HG03025 (cell line): ENCODE measurements at regions not wholly inside any gene's neighbourhood (a gene's known extent, or its start where the extent isn't known, plus 50 kb on each side); places are given as distances from the start of the nearest gene placed in this dataset.

Experiments
- ATAC-seq: cut with Tn5 transposase; IDR thresholded peaks from one replicate; pipeline ENCODE4 v1.9.1; 2021; ENCODE audit warnings: mild to moderate bottlenecking, moderate library complexity; ENCODE audit not compliant: unreplicated experiment, low FRiP score

DNA sequence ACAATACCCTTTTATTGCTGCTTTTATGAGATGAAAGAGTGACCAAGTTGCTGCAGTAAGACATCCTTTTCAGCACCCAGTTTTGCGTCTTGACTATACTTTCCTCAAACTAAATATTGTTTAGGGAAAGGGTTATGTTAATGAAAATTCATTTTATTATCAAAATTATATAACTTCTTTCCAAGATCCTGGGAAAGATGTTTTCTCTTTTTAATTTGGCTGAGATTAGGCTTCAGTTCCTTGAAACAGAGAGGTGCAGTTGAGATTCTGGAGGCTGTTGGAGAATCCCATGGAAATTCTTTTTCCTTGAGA is 91.6 kb upstream of the KCNA3 start:
- ATAC-seq = no peak

DNA sequence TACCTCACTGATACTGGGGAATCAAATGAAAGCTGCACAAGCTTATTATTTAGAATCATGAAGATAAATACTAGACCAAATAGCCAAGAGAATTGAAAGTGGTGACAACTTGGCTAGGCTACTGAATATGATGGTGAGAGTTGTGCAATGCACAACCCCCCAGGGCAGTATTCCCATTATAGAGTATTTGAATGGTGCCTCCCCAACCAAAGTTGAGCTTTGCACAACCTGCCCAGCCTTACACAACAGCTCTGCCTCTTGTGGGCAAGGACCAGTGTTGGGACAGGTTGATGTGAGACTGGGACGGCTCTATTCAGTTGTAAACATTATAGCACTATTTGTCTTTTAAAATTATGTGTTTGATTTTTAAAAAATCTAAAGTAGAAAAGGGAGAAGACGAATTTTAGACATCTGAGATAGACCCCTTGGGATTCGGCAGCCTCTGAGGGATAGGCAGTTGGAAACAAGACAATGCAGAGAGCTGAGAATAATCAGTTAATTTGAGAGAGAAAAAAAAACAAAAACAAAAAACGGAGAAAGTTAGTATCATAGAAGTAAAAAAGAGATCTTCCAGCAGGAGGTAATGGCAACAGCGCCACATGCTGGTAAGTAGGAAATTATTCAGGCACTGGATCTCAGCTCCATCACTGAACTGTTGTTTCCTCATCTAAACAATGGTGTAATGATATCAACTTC is 91.0 kb upstream of the KCNA3 start:
- no peak for ATAC-seq

DNA sequence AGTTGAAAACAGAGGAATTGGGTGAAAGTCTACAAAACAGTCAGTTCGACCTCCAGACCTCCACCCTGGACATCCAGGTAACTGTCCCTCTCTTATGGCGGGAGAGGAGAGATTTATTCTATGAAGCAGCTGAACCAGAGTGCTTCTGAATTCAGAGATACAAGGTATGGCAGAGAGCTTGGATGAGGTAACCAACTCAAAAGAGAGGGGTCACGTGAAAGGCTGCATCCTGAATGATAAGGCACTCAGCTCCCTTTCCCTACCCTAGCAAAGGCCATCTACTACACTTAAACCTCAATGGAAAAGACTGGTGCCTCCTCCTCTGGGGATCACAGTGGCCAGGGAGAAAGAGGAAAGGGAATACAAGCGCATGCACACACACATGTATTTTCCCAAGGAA is 88.4 kb upstream of the KCNA3 start:
- no peak for ATAC-seq

DNA sequence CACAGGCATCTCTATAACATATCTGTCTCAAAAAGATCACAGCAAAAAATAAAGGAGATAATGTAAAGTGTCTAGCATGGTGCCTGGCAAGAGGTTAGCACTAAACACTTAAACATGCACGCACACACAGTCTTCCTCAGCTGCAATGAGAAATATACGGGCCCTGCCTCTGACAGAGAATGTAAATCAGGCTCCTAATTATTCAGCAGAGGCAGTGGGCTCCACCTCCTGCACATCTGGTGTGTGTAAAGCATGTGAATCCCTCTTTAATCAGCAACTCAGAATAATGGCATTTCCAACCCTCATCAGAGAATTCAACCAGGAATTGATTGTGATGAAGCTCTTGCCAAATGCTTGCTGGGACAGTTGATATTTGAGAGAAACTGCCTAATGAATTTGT is 85.6 kb upstream of the KCNA3 start:
- no peak for ATAC-seq

DNA sequence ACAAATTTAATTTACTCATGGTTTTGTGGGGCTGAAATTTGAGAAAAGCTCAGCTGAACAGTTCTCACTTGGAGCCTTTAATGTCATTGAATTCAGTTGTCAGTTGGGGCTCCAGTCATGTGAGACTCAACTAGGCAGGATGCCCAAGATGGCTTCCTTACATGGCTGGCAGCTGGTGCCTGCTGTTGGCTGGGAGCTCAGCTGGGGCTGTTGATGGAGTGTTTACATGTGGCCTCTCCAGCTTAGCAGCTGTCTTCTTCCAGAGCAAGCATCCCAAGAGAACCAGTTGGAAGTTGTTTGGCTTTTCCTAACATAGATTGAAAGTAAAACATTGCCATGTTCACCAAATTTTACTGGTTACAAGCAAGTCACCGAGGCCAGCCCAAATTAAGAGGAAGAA is 81.8 kb upstream of the KCNA3 start:
- no peak for ATAC-seq

DNA sequence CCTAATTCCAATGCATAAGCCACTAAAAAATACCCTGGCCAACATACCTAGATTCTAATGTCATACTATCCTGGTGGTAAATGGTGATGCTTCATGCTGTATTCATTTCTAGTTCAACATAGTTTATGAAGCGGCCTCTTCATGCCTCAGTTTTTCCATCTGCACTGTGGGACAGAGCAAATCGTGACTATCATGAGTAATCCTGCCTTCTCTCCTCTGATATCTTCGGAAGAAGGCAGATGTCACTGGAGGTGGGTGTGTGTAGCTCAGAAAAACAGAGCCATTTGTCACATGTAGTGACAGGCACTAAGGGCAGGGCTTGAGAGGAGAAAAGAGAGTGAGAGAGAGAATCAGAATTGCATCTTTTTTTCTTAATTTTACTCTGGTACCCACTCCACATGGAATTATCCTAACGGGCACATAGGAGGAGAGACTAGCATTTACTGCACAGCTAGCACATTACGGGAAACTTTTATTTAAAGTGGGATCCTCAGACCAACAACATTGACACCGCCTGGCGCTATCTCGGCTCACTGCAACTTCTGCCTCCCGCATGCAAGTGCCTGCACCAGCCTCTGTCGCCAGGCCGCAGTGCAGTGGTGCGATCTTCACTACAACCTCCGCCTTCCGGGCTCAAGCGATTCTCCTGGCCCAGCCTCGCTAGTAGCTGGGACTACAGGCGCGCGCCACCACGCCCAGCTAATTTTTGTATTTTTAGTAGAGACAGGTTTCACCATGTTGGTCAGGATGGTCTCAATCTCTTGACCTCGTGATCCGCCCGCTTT is 78.4 kb upstream of the KCNA3 start:
- no peak for ATAC-seq

DNA sequence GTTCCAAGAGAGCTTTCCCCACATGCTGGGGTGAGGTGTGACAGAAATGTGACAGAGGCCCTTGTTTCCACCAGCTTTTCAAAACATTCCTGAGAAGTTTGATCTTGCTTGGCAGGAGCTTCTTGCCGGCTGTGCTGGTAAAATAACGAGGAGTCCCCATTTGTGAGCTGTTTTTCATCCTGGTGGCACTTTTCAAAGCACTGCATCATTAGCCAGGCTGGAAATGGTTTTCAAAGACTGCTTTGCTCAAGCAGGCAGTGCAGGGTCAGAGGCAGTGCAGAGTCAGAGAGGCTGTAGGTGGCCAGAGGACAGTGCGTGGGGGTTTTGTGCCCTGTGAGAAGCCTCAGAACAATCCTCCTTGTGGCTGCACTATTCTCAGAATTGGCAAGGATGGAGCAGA is 75.8 kb upstream of the KCNA3 start:
- ATAC-seq = no peak

DNA sequence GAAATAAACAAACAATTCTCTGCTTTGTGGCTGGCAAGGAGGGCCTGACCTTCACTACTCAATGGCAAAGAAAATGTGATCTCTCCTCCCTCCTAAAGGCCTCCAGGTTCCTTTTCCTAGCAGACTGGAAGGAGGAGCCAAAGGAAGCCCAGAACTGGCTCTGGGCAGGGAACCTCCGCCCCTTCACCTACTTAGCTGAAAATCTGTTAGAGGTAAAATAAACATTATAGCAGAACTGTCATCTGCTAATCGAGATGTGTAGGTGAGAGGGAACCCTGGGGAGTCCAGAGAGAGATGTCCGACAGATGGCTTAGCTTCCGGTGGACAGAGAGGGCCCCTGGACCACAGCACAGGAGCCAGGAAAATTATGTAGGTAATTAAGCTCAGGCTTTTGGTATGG is 75.2 kb upstream of the KCNA3 start:
- no peak for ATAC-seq

DNA sequence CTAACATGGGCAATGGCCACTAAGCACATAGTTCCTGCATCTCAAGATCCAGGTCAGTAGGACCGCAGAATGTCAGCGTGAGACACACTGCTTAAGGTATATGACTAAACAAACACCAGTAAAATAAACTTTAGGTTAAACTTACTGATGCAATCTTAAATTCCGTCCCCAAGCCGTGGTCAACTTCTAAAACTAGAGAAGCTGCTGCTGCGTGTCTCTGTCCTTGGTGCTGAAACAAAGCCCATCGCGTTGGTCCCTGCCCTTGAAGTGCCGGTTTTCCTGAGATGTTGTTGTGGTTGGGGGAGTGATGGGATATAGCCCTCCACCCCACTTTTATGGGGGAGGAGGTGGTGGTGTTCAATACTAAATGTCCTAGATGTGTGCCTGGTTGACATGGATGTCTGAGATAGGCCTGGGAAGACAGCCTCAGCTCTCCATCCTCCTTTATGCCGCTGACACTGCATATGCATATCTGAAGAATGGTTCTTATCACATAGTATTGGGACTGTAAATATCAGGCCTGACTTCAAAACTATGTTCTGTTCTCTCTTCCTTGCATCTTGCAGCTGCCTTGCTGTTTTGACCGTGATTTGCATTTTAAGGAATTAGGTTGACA is 72.0 kb upstream of the KCNA3 start:
- ATAC-seq = no peak

DNA sequence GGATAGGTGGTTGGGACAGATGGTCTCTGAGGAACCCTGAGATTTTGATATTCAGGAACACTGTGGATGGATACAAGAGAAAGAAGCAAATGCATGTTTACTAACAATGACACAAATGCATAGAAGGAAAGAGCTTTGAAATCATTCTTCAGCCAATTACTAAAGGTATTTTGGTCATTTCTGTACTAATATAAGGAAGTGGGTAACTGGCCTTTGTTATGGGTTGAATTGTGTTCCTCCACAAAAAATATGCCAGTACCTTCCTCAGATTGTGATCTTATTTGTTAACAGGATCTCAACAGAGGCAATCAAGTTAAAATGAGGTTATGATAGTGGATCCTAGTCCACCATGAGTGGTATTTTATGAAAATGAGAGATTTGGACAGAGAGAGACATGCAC is 68.7 kb upstream of the KCNA3 start:
- ATAC-seq = no peak

DNA sequence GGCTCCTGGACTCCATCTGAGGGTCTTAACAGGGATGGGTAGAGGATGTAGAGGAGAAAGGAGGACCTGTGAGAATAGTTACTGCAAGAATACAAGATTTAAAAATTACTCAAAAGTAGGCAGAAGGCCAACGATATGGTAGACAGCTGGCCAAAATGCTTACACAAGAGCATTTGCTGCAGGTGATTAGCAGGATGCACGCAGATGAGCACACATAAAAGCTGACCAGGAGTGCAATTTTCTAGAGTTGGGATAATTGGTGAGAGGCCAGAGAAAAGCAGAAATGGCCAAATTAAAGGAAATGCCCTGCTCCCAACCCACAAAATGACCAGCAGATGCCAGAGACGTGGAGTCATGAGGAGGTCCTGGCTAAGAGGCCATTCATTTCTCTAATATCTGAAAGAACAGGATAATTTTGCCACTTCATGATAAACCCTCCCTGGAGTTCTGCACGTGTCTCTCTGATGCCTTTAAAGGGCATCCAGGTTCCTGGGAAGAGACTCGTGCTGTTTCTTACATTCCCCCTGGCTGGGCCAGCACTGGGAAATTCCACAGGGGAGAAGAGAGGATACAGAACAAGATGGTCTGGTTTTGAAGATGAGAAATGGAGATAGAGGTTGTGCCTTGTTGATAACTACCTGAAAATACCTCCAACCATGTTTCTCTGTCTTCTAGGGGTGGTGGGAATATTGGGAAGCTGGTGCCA is 62.3 kb upstream of the KCNA3 start:
- ATAC-seq = no peak

DNA sequence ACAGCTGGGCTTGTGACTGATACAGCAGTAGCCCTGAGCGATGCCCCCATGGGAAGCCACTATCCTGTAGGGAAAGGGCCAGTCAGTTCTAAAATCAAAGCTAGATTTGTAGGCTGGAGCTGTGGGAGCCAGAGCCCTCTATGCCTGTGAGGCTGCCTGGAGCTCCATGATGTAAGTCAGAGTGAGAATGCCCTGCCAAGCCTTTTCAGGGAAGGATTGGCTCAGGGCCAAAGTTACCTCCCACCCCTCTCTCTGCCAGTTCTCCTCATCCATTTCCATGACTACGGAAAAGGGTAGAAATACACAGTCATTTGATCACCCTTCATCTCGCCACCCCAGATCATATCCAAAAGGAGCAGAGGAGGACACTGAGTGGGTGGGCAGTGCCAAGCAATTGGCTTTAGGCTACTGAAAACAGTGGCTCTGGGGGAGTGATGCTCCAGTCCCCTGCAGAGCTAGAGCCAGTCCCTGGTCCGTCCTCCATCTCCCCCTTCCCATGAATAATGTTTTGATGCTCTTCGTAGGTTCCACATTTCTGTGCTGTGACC is 59.5 kb upstream of the KCNA3 start:
- no peak for ATAC-seq

DNA sequence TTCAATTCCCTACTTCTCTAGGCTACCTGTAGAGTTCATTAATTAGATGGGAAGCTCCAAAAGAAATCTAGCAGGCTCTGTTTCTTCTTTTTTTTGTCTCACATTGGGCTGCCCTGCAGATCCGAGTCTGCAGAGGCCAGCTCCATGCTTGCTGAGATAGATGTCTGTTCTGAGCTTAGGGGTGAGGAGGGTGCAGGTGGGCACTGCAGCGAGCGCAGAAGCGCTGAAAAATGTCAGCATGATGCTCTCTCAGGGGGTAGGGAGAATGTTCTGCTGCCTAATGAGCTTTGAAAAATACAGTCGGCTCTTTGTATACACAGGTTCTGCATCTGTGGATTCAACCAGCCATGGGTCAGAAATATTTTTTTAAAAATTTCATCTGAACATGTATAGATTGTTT is 56.8 kb upstream of the KCNA3 start:
- ATAC-seq = no peak

DNA sequence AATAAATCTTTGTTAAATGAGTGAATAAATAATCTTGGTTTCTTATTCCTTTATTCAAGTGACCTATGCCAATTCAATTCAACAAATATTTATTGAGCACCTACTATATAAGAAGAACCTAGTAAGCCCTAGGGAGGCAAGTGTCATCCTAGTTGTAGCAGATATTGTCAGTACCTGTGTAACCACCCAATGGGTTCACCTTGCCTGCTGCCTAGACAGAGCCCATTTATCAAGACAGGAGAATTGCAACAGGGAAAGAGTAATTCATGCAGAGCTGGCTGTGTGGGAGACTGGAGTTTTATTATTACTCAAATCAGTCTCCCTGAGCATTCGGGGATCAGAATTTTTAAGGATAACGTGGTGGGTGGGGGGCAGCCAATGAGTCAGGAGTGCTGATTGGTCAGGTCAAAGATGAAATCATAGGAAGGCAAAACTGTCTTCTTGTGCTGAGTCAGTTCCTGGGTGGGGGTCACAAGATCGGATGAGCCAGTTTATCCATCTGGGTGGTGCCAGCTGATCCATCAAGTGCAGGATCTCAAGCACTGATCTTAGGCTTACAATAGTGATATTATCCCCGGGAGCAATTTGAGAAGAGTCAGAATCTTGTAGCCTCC is 53.8 kb upstream of the KCNA3 start:
- ATAC-seq = no peak

DNA sequence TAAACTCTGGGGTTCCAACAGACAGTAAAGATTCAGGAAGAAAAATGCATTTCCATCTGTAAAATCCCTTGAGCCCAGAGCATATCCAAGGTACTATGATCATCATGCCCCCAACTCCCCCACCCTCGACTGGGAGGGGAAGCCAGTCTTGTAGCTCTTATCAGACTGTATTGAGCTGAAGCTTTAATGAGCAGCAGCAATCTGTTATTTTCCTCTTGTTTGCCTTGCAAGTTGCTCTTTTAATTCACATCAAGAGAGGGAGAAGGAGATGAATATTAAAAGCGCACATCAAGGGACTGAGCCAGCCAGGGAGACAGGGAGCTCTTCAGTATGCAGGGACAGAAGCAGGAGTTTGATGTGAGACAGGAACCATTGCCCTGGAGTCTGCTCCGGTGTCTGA is 52.5 kb upstream of the KCNA3 start:
- ATAC-seq = peak; percentile 17

DNA sequence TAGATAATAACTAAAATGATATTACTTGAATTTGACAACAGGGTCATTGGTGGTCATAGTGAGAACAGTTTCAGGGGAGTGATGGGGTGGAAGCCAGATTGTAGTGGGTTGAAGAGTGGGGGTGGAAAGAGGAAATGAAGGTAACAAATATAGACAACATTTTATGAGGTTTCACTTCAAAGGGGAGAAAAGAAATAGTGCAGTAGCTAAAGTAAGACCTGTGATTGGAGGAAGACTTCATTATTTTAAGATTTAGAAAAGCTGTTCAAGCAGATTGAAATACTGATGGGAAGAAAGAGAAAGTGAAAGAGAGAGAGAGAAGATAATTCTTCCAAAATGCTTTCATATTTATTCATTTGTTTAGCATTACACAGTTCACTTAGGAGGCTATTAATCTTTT is 52.0 kb upstream of the KCNA3 start:
- peak; percentile 87 for ATAC-seq
